Smooth muscle cell (in vitro differentiated cells): ENCODE measurements at regions not wholly inside any gene's neighbourhood (a gene's known extent, or its start where the extent isn't known, plus 50 kb on each side); places are given as distances from the start of the nearest gene placed in this dataset.

ENCODE experiments used
- DNase-seq: peaks from one replicate; lab custom pipeline; 2025; ENCODE audit not compliant: unreplicated experiment; lab: John Stamatoyannopoulos, UW
- H2AFZ ChIP-seq: fragments of 200-600 bp; sonication (generic); 2 replicates; pipeline ENCODE4 v1.6.0; 2016; ENCODE audit warnings: antibody characterized with exemption, low read depth, mild to moderate bottlenecking
- H3F3A ChIP-seq: fragments of 200-600 bp; sonication (generic); 2 replicates; pipeline ENCODE4 v1.6.0; 2017; ENCODE audit warnings: antibody characterized with exemption, low read depth
- H3K27ac ChIP-seq: fragments of 200-600 bp; sonication (generic); 2 replicates; pipeline ENCODE4 v1.5.1; 2016; ENCODE audit warnings: low read depth, mild to moderate bottlenecking
- H3K27me3 ChIP-seq: fragments of 200-600 bp; sonication (generic); 2 replicates; pipeline ENCODE4 v1.6.1; 2016; ENCODE audit warnings: low read depth, mild to moderate bottlenecking
- H3K36me3 ChIP-seq: fragments of 200-600 bp; sonication (generic); 2 replicates; pipeline ENCODE4 v1.5.1; 2016; ENCODE audit warnings: low read depth
- H3K4me1 ChIP-seq: fragments of 200-600 bp; sonication (generic); 2 replicates; pipeline ENCODE4 v1.5.1; 2016; ENCODE audit warnings: low read depth
- H3K4me2 ChIP-seq: fragments of 200-600 bp; sonication (generic); 2 replicates; pipeline ENCODE4 v1.6.0; 2016; ENCODE audit warnings: mild to moderate bottlenecking
- H3K4me3 ChIP-seq: fragments of 200-600 bp; sonication (generic); 2 replicates; pipeline ENCODE4 v1.5.1; 2016; ENCODE audit warnings: mild to moderate bottlenecking
- H3K79me2 ChIP-seq: fragments of 200-600 bp; sonication (generic); 2 replicates; pipeline ENCODE4 v1.6.0; 2016; ENCODE audit warnings: low read depth, mild to moderate bottlenecking
- H3K9ac ChIP-seq: fragments of 200-600 bp; sonication (generic); 2 replicates; pipeline ENCODE4 v1.6.0; 2016; ENCODE audit warnings: low read depth
- H3K9me3 ChIP-seq: fragments of 200-600 bp; sonication (generic); replicated peaks from 2 replicates; pipeline ENCODE4 v1.5.1; 2016; ENCODE audit warnings: low read depth
- H4K20me1 ChIP-seq: fragments of 200-600 bp; sonication (generic); 2 replicates; pipeline ENCODE4 v1.6.0; 2016; ENCODE audit warnings: low read depth
- CTCF ChIP-seq: fragments of 200-600 bp; sonication (generic); IDR thresholded peaks from 2 replicates; pipeline ENCODE4 v1.5.1; 2017; ENCODE audit warnings: borderline replicate concordance, mild to moderate bottlenecking, antibody characterized with exemption; ENCODE audit not compliant: insufficient read depth, poor library complexity, severe bottlenecking
- WGBS: methylation state at CpG from one replicate; pipeline ENCODE4 v1.1.7; 2016; ENCODE audit warnings: low lambda C conversion rate; 5-methylcytosine and 5-hydroxymethylcytosine counted together

GRCh38 chr2:9693646-9694045 lies 62.8 kb upstream of the YWHAQ start:
- 94% methylated on average over 16 of the region's 16 CpGs for WGBS
- Histone ChIP-seq H3K4me2 (no peak overlapping the region), H3K36me3 (no peaks in the 10 kb centered on the region), H3K4me3 (no peak overlapping the region), H4K20me1 (no peaks in the 10 kb centered on the region), H3K4me1 (peaks cover 3% of the 10 kb centered on the region), H2AFZ (no peak overlapping the region), H3K27ac (no peak overlapping the region), H3K9me3 (no peaks in the 10 kb centered on the region), H3K79me2 (no peaks in the 10 kb centered on the region), H3K9ac (no peak overlapping the region), H3F3A (no peaks in the 10 kb centered on the region), H3K27me3 (no peaks in the 10 kb centered on the region)
- TF ChIP-seq CTCF = no peak
- DNase-seq = no peak

GRCh38 chr2:9694661-9695234 lies 64.0 kb upstream of the YWHAQ start:
- Histone ChIP-seq H3K27me3 (no peaks in the 10 kb centered on the region), H3K79me2 (no peaks in the 10 kb centered on the region), H3K27ac (no peak overlapping the region), H3F3A (no peaks in the 10 kb centered on the region), H3K9ac (no peak overlapping the region), H3K9me3 (no peaks in the 10 kb centered on the region), H3K4me3 (no peak overlapping the region), H3K36me3 (no peaks in the 10 kb centered on the region), H3K4me2 (no peak overlapping the region), H4K20me1 (no peaks in the 10 kb centered on the region), H3K4me1 (peaks cover 3% of the 10 kb centered on the region), H2AFZ (no peak overlapping the region)
- 88% methylated on average over 17 of the region's 17 CpGs for WGBS
- DNase-seq = no peak
- TF ChIP-seq CTCF = no peak

GRCh38 chr2:9695941-9696340 lies 65.1 kb upstream of the YWHAQ start:
- no peak overlapping the region for H3K27ac ChIP-seq
- WGBS = 88% methylated on average over 6 of the region's 6 CpGs
- H4K20me1 ChIP-seq = no peaks in the 10 kb centered on the region
- H3K27me3 ChIP-seq = no peaks in the 10 kb centered on the region
- H3K9me3 ChIP-seq = no peaks in the 10 kb centered on the region
- H3F3A ChIP-seq = no peaks in the 10 kb centered on the region
- H3K36me3 ChIP-seq = no peaks in the 10 kb centered on the region
- TF ChIP-seq CTCF = no peak
- H3K79me2 ChIP-seq = no peaks in the 10 kb centered on the region
- H3K4me1 ChIP-seq = peaks cover 3% of the 10 kb centered on the region
- no peak overlapping the region for H3K4me2 ChIP-seq
- no peak for DNase-seq
- H2AFZ ChIP-seq = no peak overlapping the region
- H3K4me3 ChIP-seq = no peak overlapping the region
- no peak overlapping the region for H3K9ac ChIP-seq

GRCh38 chr2:9696731-9697130 lies 65.9 kb upstream of the YWHAQ start:
- no peak for TF ChIP-seq CTCF
- Histone ChIP-seq H3K79me2 (no peaks in the 10 kb centered on the region), H3K4me2 (no peak overlapping the region), H2AFZ (no peak overlapping the region), H3K27me3 (no peaks in the 10 kb centered on the region), H3F3A (no peaks in the 10 kb centered on the region), H3K4me1 (peaks cover 3% of the 10 kb centered on the region), H3K9ac (no peak overlapping the region), H3K4me3 (no peak overlapping the region), H3K27ac (no peak overlapping the region), H4K20me1 (no peaks in the 10 kb centered on the region), H3K36me3 (no peaks in the 10 kb centered on the region), H3K9me3 (no peaks in the 10 kb centered on the region)
- WGBS = 89% methylated on average over 4 of the region's 4 CpGs
- no peak for DNase-seq
